ENCODE measurements at regions not wholly inside any gene's neighbourhood (a gene's known extent, or its start where the extent isn't known, plus 50 kb on each side); places are given as distances from the start of the nearest gene placed in this dataset.

DNA sequence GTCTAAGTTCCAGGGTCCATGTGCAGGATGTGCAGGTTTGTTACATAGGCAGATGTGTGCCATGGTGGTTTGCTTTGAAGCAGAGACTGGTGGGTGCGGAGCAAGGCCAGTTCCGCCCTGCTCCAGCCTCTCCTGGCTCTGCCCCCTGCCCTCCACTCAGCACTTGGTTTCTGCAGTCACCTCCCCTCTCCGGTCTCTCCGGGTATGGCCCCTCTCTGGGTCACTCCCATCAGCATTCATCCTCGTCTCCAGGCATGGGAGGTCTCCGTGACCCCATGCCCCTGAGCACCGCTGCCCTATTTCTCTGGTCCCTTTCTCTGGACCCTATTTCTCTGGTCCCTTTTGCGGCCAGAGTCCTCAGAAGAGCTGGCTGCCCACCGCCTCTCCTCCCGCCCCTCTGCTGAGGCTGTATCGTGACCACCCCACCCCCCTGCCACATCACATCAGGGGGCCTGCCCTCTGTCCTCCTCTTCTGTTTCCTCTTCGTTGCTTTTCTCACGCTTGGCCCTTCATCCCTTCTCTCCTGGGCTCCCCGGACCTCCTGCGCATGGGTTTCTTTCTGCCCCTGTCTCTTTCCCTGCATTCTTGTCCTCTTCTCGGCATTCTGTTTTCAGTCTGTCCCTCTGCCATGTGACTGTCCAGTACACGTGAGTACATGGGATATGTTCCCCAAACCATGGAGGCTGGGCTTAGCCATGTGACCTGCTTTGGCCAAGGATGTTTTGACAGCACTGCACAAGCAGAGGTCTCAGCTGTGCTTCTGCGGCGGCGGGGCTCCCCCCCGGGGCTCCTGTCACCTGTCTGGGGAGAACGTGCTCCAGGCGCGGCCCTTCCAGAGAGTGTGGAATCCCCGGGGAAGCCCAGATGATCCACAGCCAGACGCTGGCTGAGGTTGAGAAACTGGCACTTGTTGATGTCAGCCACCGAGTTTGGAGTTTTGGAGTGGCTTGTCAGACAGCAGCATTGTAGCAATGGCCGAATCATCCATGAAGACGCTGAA is 54.4 kb upstream of the C1orf174 start:
- no peak for DNase-seq (ENCODE audit: low spot score)

- no peak for DNase-seq (ENCODE audit: low spot score)
These were observed 55.2 kb upstream of the C1orf174 start for GRCh38 chr1:3955196-3955772.

- DNase-seq (ENCODE audit: low spot score) = no peak
These were observed 56.6 kb upstream of the C1orf174 start for GRCh38 chr1:3956527-3957170.

DNA sequence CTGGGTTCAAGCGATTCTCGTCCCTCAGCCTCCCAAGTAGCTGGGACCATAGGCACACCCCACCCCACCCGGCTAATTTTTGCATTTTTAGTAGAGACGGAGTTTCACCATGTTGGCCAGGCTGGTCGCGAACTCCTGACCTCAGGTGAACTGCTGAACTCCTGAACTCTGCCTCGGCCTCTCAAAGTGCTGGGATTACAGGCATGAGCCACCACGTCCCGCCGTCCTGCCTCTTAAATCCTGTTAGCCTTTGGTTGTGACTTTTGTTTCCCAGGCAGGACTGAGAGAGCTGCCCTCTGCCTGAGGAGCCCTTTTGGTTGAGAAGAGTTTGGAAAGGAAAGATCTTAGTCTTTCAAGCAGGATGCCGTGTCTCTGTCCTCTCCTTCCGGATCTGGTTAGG is 59.3 kb upstream of the C1orf174 start:
- DNase-seq (ENCODE audit: low spot score) = no peak

- DNase-seq (ENCODE audit: low spot score) = no peak
These were observed 63.5 kb upstream of the C1orf174 start for GRCh38 chr1:3963554-3963953.

DNA sequence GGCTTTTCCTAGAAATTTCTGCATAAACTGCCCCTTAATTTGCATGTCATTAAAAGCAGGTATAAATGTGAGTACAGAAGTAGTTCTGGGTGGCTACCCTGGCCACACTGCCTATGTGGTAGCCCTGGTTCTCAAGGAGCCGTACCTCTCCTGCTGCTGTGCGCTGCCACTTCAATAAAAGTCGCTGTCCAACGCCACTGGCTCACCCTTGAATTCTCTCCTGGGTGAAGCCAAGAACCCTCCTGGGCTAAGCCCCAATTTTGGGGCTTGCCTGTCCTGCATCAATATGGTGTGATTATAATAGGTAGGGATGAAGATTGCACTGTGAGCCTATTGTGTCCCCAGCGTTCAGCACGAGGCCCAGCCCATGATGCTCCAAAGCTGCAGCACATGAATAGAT is 65.6 kb upstream of the C1orf174 start:
- DNase-seq (ENCODE audit: low spot score) = no peak

DNA sequence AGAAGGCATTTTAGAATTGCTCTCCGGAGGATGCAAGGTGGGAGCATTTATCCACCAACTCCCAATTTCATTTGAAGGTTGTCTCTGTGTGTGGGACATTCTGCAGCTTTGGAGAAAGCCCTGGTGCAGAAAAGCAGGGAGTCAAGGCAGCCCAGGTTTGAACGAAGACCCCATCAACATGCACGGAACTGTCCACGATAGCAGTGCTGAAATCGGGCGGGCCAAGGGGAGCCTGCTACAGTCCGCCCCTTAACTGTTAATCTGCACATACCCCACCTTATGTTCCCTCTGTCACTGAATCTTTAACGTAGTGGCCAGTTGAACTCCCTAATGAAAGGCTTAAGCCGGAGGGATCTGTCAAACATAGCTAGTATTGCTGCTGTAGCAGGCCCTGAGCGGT is 68.8 kb upstream of the C1orf174 start:
- no peak for DNase-seq (ENCODE audit: low spot score)

- no peak for DNase-seq (ENCODE audit: low spot score)
These were observed 71.9 kb upstream of the C1orf174 start for GRCh38 chr1:3971981-3972380.

GRCh38 chr1:3975903-3976630 is 76.0 kb upstream of the C1orf174 start:
- DNase-seq (ENCODE audit: low spot score) = no peak

- DNase-seq (ENCODE audit: low spot score) = no peak
These were observed 76.7 kb upstream of the C1orf174 start for GRCh38 chr1:3976821-3977220.

- DNase-seq (ENCODE audit: low spot score) = no peak
These were observed 78.3 kb upstream of the C1orf174 start for GRCh38 chr1:3978196-3978989.

DNA sequence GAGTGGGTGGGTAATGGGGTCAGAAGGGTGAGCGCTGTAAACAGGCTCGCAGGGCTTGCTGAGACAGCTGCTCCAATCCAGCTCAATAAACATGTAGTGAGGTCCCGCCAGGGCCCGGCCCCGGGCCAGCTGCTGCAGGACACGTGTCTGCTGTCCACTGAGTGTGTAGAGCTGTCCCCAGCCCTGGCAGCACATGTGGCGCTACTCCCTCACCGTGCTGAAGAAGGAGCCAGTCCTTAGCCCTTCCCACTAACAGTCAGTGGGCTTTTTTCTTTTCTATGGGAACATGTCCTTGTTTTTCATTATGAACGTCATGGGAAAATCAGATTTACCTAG is 78.9 kb upstream of the C1orf174 start:
- DNase-seq (ENCODE audit: low spot score) = no peak

DNA sequence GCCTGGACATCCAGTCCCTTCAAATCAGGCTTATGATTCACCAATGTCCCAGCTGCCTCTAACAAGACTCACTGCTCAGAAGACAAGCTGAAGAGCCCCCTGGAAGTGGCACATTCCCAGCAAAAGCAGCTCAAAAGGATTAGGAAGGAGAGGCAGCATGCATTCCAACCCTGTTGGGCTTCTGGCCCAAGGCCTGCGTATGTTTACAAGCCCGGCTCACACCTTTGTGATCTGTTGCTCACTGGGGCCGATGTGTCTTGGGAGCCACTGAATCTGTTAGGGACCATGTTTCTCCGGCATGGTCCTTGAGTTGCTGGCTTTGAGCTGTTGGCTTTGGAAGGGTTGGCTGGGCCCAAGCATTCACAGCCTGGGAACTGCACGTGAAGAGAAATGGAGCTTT is 81.2 kb upstream of the C1orf174 start:
- no peak for DNase-seq (ENCODE audit: low spot score)

DNA sequence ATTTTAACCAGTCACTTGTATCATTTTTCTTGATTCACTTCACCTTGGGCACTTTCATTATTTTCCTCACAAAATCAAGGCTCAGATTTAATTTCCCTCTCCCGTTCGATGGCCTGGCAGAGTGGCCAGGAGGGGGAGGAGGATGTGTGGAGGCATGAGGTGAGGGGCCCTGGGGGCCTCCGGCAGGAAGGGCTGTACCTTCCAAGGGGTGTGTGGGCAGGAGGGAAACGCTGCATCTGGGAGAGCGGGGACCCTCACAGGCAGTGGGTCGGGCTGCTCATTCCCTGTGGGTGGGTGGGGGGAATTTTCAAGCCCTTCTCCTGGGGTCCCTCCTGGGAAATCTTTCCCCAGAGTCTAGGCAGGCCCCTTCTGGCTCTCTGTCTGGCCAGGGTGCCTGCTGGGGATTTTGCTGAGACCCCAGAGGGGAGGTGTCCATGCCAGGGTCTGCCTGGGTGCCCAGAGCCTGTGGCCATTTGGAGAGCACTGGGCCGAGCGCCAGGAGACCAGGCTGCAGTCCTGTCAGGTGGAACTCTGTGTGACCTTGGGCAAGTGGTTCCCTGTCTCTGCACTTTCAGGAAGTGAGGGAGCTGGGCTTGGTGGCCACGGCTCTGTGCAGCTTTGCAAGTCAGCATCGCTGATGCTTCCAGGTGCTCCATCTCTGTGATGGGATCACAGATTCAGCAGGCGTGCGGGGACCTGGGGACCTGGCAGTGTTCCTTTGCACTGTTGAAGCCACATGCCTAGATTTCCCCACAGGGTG is 81.9 kb upstream of the C1orf174 start:
- DNase-seq (ENCODE audit: low spot score) = no peak

- no peak for DNase-seq (ENCODE audit: low spot score)
These were observed 83.1 kb upstream of the C1orf174 start for GRCh38 chr1:3983181-3983580.

DNA sequence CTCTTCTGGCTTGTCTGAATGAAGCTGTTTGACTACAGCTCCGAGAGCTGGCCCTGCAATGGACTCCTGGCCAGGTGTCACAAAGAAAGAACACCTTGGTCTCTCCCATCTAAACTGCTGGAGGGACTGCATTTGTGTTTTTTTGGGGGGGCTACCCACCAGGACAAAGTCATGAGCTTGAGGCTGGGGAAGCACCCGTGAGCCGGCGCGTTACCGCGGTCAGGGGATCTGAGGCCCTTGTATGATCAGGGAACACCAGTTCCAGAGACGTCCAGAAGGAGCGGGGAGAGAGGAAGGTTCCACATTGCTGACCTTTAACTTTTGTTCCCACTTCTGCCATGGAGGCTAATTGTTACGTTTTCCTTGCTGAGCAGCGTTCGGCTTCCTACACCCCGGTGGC is 84.5 kb upstream of the C1orf174 start:
- DNase-seq (ENCODE audit: low spot score) = no peak

- no peak for DNase-seq (ENCODE audit: low spot score)
These were observed 86.7 kb upstream of the C1orf174 start for GRCh38 chr1:3986686-3987218.

DNA sequence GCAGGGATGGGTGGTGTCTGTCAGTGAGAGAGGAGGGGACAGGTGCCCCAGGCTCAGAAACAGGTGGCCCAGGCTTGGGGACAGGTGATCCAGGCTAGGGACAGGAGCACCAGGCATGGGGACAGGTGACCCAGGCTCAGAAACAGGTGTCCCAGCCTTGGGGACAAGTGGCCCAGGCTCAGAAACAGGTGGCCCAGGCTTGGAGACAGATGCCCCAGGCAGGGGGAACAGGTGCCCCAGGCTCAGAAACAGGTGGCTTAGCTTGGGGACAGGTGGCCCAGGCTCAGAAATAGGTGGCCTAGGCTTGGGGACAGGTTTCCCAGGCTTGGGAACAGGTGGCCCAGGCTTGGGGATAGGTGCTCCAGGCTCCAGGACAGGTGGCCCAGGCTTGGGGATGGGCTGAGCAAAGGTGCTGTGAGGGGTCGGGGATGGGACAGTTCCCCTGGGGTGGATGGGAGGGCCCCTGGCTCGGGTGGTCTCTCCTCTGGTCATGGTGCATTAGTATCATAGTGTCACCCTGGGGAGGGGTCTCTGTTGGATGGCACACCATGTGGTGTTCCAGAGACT is 87.7 kb upstream of the C1orf174 start:
- DNase-seq (ENCODE audit: low spot score) = no peak

- no peak for DNase-seq (ENCODE audit: low spot score)
These were observed 88.4 kb upstream of the C1orf174 start for GRCh38 chr1:3988431-3988830.

DNA sequence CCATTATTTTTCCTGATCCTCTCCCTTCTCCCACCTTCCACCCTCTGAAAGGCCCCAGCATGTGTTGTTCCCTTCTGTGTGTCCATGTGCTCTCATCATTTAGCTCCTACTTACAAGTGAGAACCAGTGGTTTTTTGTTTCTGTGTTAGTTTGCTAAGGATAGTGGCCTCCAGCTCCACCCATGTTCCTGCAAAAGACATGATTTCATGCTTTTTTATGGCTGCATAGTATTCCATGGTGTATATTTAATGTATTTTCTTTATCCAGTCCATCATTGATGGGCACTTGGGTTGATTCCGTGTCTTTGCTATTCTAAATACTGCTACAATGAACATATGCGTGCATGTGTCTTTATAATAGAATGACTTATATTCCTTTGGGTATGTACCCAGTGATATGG is 89.4 kb upstream of the C1orf174 start:
- no peak for DNase-seq (ENCODE audit: low spot score)

Data from AG20443 (cell line).